Keratinocyte (primary cell): ENCODE measurements at regions not wholly inside any gene's neighbourhood (a gene's known extent, or its start where the extent isn't known, plus 50 kb on each side); places are given as distances from the start of the nearest gene placed in this dataset.

Source experiments
- DNase-seq: peaks from one replicate; pipeline ENCODE4 v3.0.0-alpha.2; 2011; ENCODE audit warnings: low read depth, missing footprints, low spot score
- FAIRE-seq: peaks from 2 replicates; lab custom pipeline; 2011; peaks lifted over from hg19 to GRCh38; lab: Jason Lieb, UNC
- H2AFZ ChIP-seq: 2 replicates; pipeline ENCODE4 v1.6.0; 2012; ENCODE audit warnings: low read length, control low read depth, inconsistent platforms; ENCODE audit not compliant: control insufficient read depth
- H3K27ac ChIP-seq: 2 replicates; pipeline ENCODE4 v1.5.1; 2011; ENCODE audit warnings: low read length; ENCODE audit not compliant: control insufficient read depth, insufficient read depth
- H3K27me3 ChIP-seq: 3 replicates; pipeline ENCODE4 v1.6.0; 2011; ENCODE audit warnings: low read length; ENCODE audit not compliant: control insufficient read depth, insufficient read depth; ENCODE audit errors: extremely low read depth
- H3K36me3 ChIP-seq, 2 experiments: 2 replicates in 1 of 2; 3 replicates in 1 of 2; pipeline ENCODE4 v1.5.1; 2011; ENCODE audit warnings: low read length in 2 of 2, mild to moderate bottlenecking in 1 of 2; ENCODE audit not compliant: control insufficient read depth in 2 of 2, insufficient read depth in 2 of 2; ENCODE audit errors: extremely low read depth in 1 of 2
- H3K4me1 ChIP-seq: 3 replicates; pipeline ENCODE4 v1.5.1; 2011; ENCODE audit warnings: low read length; ENCODE audit not compliant: control insufficient read depth, insufficient read depth; ENCODE audit errors: extremely low read depth
- H3K4me2 ChIP-seq: 3 replicates; pipeline ENCODE4 v1.6.0; 2011; ENCODE audit warnings: low read depth, low read length; ENCODE audit not compliant: control insufficient read depth, insufficient read depth; ENCODE audit errors: extremely low read depth
- H3K4me3 ChIP-seq, 3 experiments: fragments of 200-600 bp in 1 of 3; sonication (generic) in 1 of 3; 2 replicates in 2 of 3; 3 replicates in 1 of 3; pipeline ENCODE4 v1.5.1; 2011 to 2016; ENCODE audit warnings: low read length in 3 of 3, mild to moderate bottlenecking in 3 of 3, control low read depth in 2 of 3, inconsistent platforms in 1 of 3, low read depth in 1 of 3, mixed read lengths in 1 of 3, mixed run types in 1 of 3, moderate library complexity in 1 of 3; ENCODE audit not compliant: control insufficient read depth in 2 of 3, insufficient read depth in 2 of 3; ENCODE audit errors: extremely low read depth in 1 of 3
- H3K79me2 ChIP-seq: 2 replicates; pipeline ENCODE4 v1.6.0; 2012; ENCODE audit warnings: low read length; ENCODE audit not compliant: control insufficient read depth, insufficient read depth
- H3K9ac ChIP-seq: 3 replicates; pipeline ENCODE4 v1.6.0; 2011; ENCODE audit warnings: low read length; ENCODE audit not compliant: control insufficient read depth, insufficient read depth; ENCODE audit errors: extremely low read depth
- H3K9me1 ChIP-seq: 3 replicates; pipeline ENCODE4 v1.6.0; 2011; ENCODE audit warnings: low read length; ENCODE audit not compliant: control insufficient read depth, insufficient read depth; ENCODE audit errors: extremely low read depth
- H3K9me3 ChIP-seq: 2 replicates; pipeline ENCODE4 v1.5.1; 2012; ENCODE audit warnings: low read depth, low read length; ENCODE audit not compliant: control insufficient read depth
- H4K20me1 ChIP-seq: 3 replicates; pipeline ENCODE4 v1.6.0; 2011; ENCODE audit warnings: low read length; ENCODE audit not compliant: control insufficient read depth, insufficient read depth; ENCODE audit errors: extremely low read depth
- CTCF ChIP-seq, 3 experiments: IDR thresholded peaks in 1 of 3; conservative IDR thresholded peaks in 1 of 3; optimal IDR thresholded peaks in 1 of 3; 2 replicates in 2 of 3; 3 replicates in 1 of 3; pipeline versions ENCODE3 to v1.5.1; 2011; ENCODE audit warnings: low read length in 3 of 3, mild to moderate bottlenecking in 3 of 3, moderate library complexity in 2 of 3, control low read depth in 1 of 3, inconsistent platforms in 1 of 3; ENCODE audit not compliant: insufficient read depth in 2 of 3; ENCODE audit errors: extremely low read depth in 1 of 3
- EZH2 ChIP-seq: IDR thresholded peaks from one replicate; pipeline ENCODE4 v1.6.1; 2012; ENCODE audit warnings: inconsistent platforms, mild to moderate bottlenecking, low read length, moderate library complexity
- dilution Hi-C: fragments of 300-500 bp; cut with MboI; formaldehyde crosslinking; loops from one replicate; pipeline ENCODE4 v1.7.0; 2020; ENCODE audit warnings: low sequenced_read_pairs; ENCODE audit not compliant: extremely low pct_ligation_motif_present

GRCh38 chr7:46663025-46663424 is 742.0 kb upstream of the IGFBP3 start:
- Histone ChIP-seq H3K4me1 (no peaks in the 10 kb centered on the region), H3K27ac (no peak overlapping the region), H4K20me1 (no peaks in the 10 kb centered on the region), H3K79me2 (no peaks in the 10 kb centered on the region), H3K27me3 (no peaks in the 10 kb centered on the region), H3K36me3 (no peaks in the 10 kb centered on the region), H2AFZ (no peak overlapping the region), H3K9me1 (no peaks in the 10 kb centered on the region), H3K9ac (no peak overlapping the region), H3K4me3 (no peak overlapping the region), H3K4me2 (no peak overlapping the region), H3K9me3 (no peaks in the 10 kb centered on the region)
- FAIRE-seq (no peak), DNase-seq (no peak)
- dilution Hi-C loops, result no loop called here
- TF ChIP-seq EZH2 (no peak), CTCF (optimal IDR thresholded peaks at IDR 0.05 in 1 of 3, IDR thresholded peaks at IDR 0.05 in 1 of 3, conservative IDR thresholded peaks at IDR 0.05 in 1 of 3; ENCODE audit: extremely low read depth in 1 of 3, insufficient read depth in 2 of 3, low read length in 3 of 3) (no peak)

- H3K9me1 ChIP-seq, result no peaks in the 10 kb centered on the region
- no peaks in the 10 kb centered on the region for H3K4me1 ChIP-seq
- no peak overlapping the region for H2AFZ ChIP-seq
- no peaks in the 10 kb centered on the region for H3K36me3 ChIP-seq
- no peaks in the 10 kb centered on the region for H3K27me3 ChIP-seq
- H3K79me2 ChIP-seq, result no peaks in the 10 kb centered on the region
- no peak overlapping the region for H3K27ac ChIP-seq
- no peak for DNase-seq
- FAIRE-seq, result no peak
- H3K9me3 ChIP-seq, result no peaks in the 10 kb centered on the region
- H3K4me2 ChIP-seq, result no peak overlapping the region
- TF ChIP-seq CTCF (optimal IDR thresholded peaks at IDR 0.05 in 1 of 3, IDR thresholded peaks at IDR 0.05 in 1 of 3, conservative IDR thresholded peaks at IDR 0.05 in 1 of 3; ENCODE audit: extremely low read depth in 1 of 3, insufficient read depth in 2 of 3, low read length in 3 of 3) (no peak), EZH2 (no peak)
- H4K20me1 ChIP-seq, result no peaks in the 10 kb centered on the region
- H3K4me3 ChIP-seq, result no peak overlapping the region
- no peak overlapping the region for H3K9ac ChIP-seq
- dilution Hi-C loops, result no loop called here
Measured at GRCh38 chr7:46661431-46661830, 740.4 kb upstream of the IGFBP3 start.
